DMS153 treated with DMSO at 0.1 percent for 48 hours (cell line): ENCODE measurements at regions not wholly inside any gene's neighbourhood (a gene's known extent, or its start where the extent isn't known, plus 50 kb on each side); places are given as distances from the start of the nearest gene placed in this dataset.
"Not testable (repeated sequence)": the region's sequence is repeated elsewhere in the genome, so short reads cannot be mapped to it uniquely, and the experiment has no call there.

Experiments used
- DNase-seq: peaks from one replicate; lab custom pipeline; 2025; ENCODE audit not compliant: unreplicated experiment; lab: John Stamatoyannopoulos, UW

GRCh38 chr5:101091902-101092301 lies 188.8 kb upstream of the ST8SIA4 start:
- DNase-seq = no peak

- no peak for DNase-seq
These were observed 181.3 kb upstream of the ST8SIA4 start for GRCh38 chr5:101084353-101084752.

- no peak for DNase-seq
These were observed 177.6 kb upstream of the ST8SIA4 start for GRCh38 chr5:101080462-101081240.

DNA sequence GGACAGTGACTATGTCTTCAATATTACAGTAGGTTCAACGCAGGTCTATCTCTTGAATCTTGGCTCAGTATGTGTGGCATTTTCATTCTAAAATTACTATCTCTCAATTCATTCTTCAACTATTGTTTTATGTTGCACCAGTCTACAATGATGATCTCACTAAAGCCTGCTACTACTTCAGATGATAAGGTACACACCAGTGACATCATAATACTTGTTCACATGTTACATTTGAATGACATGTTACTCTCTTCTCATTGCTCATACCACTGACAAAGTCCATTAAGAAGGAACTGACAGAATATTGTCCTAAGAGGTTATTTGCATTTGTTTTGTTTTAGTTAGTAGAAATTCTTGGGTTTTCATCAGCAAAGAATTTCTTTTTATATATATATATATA lies 165.2 kb upstream of the ST8SIA4 start:
- no peak for DNase-seq

GRCh38 chr5:101067429-101067828 lies 164.3 kb upstream of the ST8SIA4 start:
- no peak for DNase-seq

GRCh38 chr5:101062902-101063301 lies 159.8 kb upstream of the ST8SIA4 start:
- DNase-seq = no peak

DNA sequence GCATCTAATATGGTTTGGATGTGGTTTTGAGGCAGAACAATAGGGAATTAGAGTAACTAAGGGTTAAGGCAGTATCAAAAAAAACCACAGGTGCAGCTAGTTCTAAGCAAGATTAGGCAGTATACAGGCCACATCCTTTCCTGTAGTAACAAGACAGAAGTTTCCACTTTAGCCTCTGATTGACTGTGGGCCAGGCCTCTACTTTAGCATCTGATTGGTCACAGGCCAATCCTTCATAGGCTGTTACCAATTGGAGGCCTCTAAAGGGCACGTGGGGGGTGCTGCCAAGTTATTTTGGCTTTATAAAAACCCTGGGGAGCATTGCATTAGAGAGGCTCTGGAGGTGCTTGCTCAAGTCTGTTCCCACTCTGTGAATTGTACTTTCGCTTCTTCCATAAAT lies 144.1 kb upstream of the ST8SIA4 start:
- no peak for DNase-seq

DNA sequence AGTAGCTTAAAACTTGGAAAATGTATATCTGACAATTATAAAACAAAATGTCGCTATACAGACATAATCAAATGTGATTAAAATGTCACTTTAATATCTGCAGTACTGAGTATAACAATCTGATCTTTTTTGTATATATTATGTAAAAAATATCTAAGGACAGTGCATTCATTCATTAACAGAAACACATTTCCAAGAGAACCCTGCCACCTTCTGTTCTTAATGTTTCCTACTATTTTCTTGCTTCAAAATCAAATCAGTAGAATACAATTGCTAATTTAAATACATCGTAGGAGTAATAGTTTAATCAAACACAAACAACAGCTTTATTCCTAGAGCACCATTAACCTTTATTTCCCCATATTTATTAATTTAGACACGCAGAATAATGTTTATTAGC lies 142.6 kb upstream of the ST8SIA4 start:
- no peak for DNase-seq

- DNase-seq = not testable (repeated sequence)
These were observed 136.9 kb upstream of the ST8SIA4 start for GRCh38 chr5:101040002-101040401.

DNA sequence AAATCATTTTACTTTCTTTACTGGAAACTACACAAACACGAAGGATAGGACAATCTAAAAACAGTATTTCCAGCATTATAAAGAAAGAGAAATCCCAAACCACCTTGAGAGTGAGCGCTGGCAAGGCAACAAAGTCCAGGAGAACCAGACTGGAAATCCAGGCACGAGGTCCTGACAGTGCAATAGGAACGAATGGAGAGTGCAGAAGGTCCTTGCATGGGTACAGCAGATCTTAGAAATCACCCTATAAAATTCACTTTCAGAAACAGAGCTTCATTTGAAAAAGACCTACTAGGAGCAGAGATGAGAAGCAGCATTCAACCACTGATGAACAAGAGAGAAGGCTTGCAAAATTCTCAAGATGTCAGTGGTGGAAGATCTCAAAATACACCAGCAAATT lies 133.7 kb upstream of the ST8SIA4 start:
- no peak for DNase-seq

DNA sequence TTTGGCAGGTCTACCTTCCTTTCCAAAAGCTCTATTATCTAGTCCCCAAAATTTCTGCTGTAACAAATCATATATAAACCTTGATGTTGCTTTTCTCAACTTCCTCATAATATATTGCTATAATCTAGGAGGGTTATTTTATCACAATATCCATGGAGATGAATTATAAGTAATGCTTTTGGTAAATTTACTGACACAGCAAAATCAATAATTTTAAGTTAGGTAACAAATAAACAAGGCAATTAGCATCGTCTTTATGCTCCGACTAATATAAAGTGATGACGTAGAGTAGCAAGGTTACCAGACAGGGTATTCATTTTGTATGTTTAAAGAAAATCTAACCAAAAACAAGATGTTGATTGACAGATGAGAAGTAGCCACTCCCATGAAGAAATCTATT lies 132.3 kb upstream of the ST8SIA4 start:
- DNase-seq = no peak

DNA sequence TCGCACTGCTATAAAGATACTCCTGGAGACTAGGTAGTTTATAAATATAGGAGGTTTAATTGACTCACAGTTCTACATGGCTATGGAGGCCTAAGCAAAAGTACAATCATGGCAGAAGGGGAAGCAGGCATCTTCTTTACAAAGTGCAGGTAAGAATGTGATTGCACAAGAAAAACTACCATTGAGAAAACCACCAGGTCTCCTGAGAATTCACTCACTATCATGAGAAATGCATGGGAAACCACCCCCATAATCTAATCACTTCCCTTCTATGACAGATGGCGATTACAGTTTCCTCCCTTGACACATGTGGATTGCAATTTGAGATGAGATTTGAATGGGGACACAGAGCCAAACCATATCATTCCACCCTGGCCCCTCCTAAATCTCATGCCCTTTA lies 121.2 kb upstream of the ST8SIA4 start:
- DNase-seq = no peak

- DNase-seq = no peak
These were observed 115.2 kb upstream of the ST8SIA4 start for GRCh38 chr5:101018299-101018698.

DNA sequence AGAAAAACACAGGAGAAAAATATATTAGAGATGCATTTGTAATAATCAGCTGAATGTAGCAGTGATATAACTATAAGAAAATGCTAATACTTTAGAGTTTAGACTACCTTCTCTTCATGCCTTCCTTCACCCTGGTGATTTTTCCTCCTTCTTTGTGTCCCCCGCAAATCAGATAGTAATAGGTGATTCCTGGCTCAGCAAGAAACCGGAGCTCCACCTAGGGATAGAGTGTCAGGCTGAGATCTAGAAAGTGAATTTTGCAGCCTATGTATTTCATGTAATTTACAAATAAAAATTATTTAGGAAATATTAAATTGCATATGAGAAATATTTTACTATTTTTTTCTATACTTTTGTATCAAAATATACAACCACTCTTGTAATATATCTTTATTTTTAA lies 109.8 kb upstream of the ST8SIA4 start:
- no peak for DNase-seq

- no peak for DNase-seq
These were observed 106.9 kb upstream of the ST8SIA4 start for GRCh38 chr5:101009758-101010519.

GRCh38 chr5:100992354-100992753 lies 89.3 kb upstream of the ST8SIA4 start:
- no peak for DNase-seq

GRCh38 chr5:100983601-100984000 lies 80.5 kb upstream of the ST8SIA4 start:
- DNase-seq = not testable (repeated sequence)

- no peak for DNase-seq
These were observed 71.0 kb upstream of the ST8SIA4 start for GRCh38 chr5:100974082-100974481.

DNA sequence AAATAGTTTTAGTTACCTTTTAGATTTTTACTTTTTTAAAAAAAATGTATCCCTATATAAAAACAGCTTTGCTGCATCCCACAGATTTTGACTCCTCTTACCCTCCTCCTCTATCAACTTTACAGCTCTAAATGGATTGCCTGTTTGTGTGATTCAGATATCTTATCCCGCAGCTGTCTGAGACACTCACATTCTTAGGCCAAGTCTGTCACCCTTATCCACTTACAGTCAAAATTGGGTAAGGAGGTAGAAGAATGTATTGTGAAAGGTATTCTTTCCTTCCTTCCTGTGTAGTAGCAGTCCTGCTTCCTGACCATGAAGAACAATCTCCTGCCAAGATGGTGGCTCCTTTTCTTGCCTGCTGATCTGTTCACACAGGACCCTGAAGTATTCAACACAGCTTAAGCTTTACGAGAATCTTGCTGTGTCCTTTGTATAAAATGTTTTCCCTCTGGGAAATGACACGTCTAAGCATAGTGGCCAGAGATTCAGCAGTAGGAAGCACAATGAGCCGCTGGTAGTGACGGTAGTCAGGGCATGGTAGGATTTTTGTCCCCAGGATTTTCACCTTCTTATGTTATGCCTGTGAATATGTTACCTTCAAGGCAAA lies 67.7 kb upstream of the ST8SIA4 start:
- DNase-seq = no peak

- no peak for DNase-seq
These were observed 62.2 kb upstream of the ST8SIA4 start for GRCh38 chr5:100965291-100965690.
